Keratinocyte (primary cell): ENCODE measurements at regions not wholly inside any gene's neighbourhood (a gene's known extent, or its start where the extent isn't known, plus 50 kb on each side); places are given as distances from the start of the nearest gene placed in this dataset.

Experiments
- DNase-seq: peaks from one replicate; pipeline ENCODE4 v3.0.0-alpha.2; 2011; ENCODE audit warnings: low read depth, missing footprints, low spot score
- FAIRE-seq: peaks from 2 replicates; lab custom pipeline; 2011; peaks lifted over from hg19 to GRCh38; lab: Jason Lieb, UNC
- H2AFZ ChIP-seq: 2 replicates; pipeline ENCODE4 v1.6.0; 2012; ENCODE audit warnings: low read length, control low read depth, inconsistent platforms; ENCODE audit not compliant: control insufficient read depth
- H3K27ac ChIP-seq: 2 replicates; pipeline ENCODE4 v1.5.1; 2011; ENCODE audit warnings: low read length; ENCODE audit not compliant: control insufficient read depth, insufficient read depth
- H3K27me3 ChIP-seq: 3 replicates; pipeline ENCODE4 v1.6.0; 2011; ENCODE audit warnings: low read length; ENCODE audit not compliant: control insufficient read depth, insufficient read depth; ENCODE audit errors: extremely low read depth
- H3K36me3 ChIP-seq, 2 experiments: 2 replicates in 1 of 2; 3 replicates in 1 of 2; pipeline ENCODE4 v1.5.1; 2011; ENCODE audit warnings: low read length in 2 of 2, mild to moderate bottlenecking in 1 of 2; ENCODE audit not compliant: control insufficient read depth in 2 of 2, insufficient read depth in 2 of 2; ENCODE audit errors: extremely low read depth in 1 of 2
- H3K4me1 ChIP-seq: 3 replicates; pipeline ENCODE4 v1.5.1; 2011; ENCODE audit warnings: low read length; ENCODE audit not compliant: control insufficient read depth, insufficient read depth; ENCODE audit errors: extremely low read depth
- H3K4me2 ChIP-seq: 3 replicates; pipeline ENCODE4 v1.6.0; 2011; ENCODE audit warnings: low read depth, low read length; ENCODE audit not compliant: control insufficient read depth, insufficient read depth; ENCODE audit errors: extremely low read depth
- H3K4me3 ChIP-seq, 3 experiments: fragments of 200-600 bp in 1 of 3; sonication (generic) in 1 of 3; 2 replicates in 2 of 3; 3 replicates in 1 of 3; pipeline ENCODE4 v1.5.1; 2011 to 2016; ENCODE audit warnings: low read length in 3 of 3, mild to moderate bottlenecking in 3 of 3, control low read depth in 2 of 3, inconsistent platforms in 1 of 3, low read depth in 1 of 3, mixed read lengths in 1 of 3, mixed run types in 1 of 3, moderate library complexity in 1 of 3; ENCODE audit not compliant: control insufficient read depth in 2 of 3, insufficient read depth in 2 of 3; ENCODE audit errors: extremely low read depth in 1 of 3
- H3K79me2 ChIP-seq: 2 replicates; pipeline ENCODE4 v1.6.0; 2012; ENCODE audit warnings: low read length; ENCODE audit not compliant: control insufficient read depth, insufficient read depth
- H3K9ac ChIP-seq: 3 replicates; pipeline ENCODE4 v1.6.0; 2011; ENCODE audit warnings: low read length; ENCODE audit not compliant: control insufficient read depth, insufficient read depth; ENCODE audit errors: extremely low read depth
- H3K9me1 ChIP-seq: 3 replicates; pipeline ENCODE4 v1.6.0; 2011; ENCODE audit warnings: low read length; ENCODE audit not compliant: control insufficient read depth, insufficient read depth; ENCODE audit errors: extremely low read depth
- H3K9me3 ChIP-seq: 2 replicates; pipeline ENCODE4 v1.5.1; 2012; ENCODE audit warnings: low read depth, low read length; ENCODE audit not compliant: control insufficient read depth
- H4K20me1 ChIP-seq: 3 replicates; pipeline ENCODE4 v1.6.0; 2011; ENCODE audit warnings: low read length; ENCODE audit not compliant: control insufficient read depth, insufficient read depth; ENCODE audit errors: extremely low read depth
- EZH2 ChIP-seq: IDR thresholded peaks from one replicate; pipeline ENCODE4 v1.6.1; 2012; ENCODE audit warnings: inconsistent platforms, mild to moderate bottlenecking, low read length, moderate library complexity
- dilution Hi-C: fragments of 300-500 bp; cut with MboI; formaldehyde crosslinking; loops from one replicate; pipeline ENCODE4 v1.7.0; 2020; ENCODE audit warnings: low sequenced_read_pairs; ENCODE audit not compliant: extremely low pct_ligation_motif_present
- TF ChIP-seq, protein P1 (sequence below), 3 experiments: IDR thresholded peaks in 1 of 3; conservative IDR thresholded peaks in 1 of 3; optimal IDR thresholded peaks in 1 of 3; 2 replicates in 2 of 3; 3 replicates in 1 of 3; pipeline versions ENCODE3 to v1.5.1; 2011; ENCODE audit warnings: low read length in 3 of 3, mild to moderate bottlenecking in 3 of 3, moderate library complexity in 2 of 3, control low read depth in 1 of 3, inconsistent platforms in 1 of 3; ENCODE audit not compliant: insufficient read depth in 2 of 3; ENCODE audit errors: extremely low read depth in 1 of 3

DNA sequence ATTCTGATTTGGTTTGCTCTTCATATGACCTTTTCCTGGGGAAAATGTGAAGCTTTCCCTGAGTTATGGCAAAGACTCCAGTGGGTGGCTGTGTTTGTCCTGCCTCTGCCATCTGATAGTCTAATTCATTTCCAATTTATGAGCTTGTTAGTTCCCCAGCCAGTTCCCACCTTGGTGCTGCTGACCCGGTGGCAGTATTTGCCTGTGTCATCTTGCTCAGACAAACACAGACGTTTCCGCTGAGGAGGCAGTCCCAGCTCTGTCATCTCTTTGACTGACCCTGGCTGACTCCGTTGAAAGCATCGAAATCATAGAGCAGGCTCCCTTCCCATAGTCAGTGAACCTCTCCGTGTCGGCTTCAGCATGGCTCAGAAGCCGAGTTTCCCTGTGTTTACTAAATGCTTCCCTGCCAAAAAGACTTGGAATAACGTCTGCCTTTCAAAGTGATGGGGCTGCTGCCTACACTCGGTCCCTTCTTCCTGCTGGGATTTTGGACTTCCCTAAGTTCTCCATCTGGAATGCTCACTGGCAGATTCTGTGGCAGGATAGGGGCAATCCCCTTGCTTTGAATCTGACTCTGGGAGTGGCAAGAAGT, 538.3 kb downstream of the NPIPA7 start:
- no peak for TF ChIP-seq EZH2
- TF ChIP-seq, protein P1, sequence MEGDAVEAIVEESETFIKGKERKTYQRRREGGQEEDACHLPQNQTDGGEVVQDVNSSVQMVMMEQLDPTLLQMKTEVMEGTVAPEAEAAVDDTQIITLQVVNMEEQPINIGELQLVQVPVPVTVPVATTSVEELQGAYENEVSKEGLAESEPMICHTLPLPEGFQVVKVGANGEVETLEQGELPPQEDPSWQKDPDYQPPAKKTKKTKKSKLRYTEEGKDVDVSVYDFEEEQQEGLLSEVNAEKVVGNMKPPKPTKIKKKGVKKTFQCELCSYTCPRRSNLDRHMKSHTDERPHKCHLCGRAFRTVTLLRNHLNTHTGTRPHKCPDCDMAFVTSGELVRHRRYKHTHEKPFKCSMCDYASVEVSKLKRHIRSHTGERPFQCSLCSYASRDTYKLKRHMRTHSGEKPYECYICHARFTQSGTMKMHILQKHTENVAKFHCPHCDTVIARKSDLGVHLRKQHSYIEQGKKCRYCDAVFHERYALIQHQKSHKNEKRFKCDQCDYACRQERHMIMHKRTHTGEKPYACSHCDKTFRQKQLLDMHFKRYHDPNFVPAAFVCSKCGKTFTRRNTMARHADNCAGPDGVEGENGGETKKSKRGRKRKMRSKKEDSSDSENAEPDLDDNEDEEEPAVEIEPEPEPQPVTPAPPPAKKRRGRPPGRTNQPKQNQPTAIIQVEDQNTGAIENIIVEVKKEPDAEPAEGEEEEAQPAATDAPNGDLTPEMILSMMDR (optimal IDR thresholded peaks at IDR 0.05 in 1 of 3, IDR thresholded peaks at IDR 0.05 in 1 of 3, conservative IDR thresholded peaks at IDR 0.05 in 1 of 3; ENCODE audit: extremely low read depth in 1 of 3, insufficient read depth in 2 of 3, low read length in 3 of 3) = no peak
- no peaks in the 10 kb centered on the region for H3K27me3 ChIP-seq
- H3K9me3 ChIP-seq = no peaks in the 10 kb centered on the region
- no peak overlapping the region for H3K4me2 ChIP-seq
- DNase-seq = no peak
- H3K9ac ChIP-seq = no peak overlapping the region
- no peak overlapping the region for H3K4me3 ChIP-seq
- H3K36me3 ChIP-seq = no peaks in the 10 kb centered on the region
- H2AFZ ChIP-seq = no peak overlapping the region
- dilution Hi-C loops = no loop called here
- H3K4me1 ChIP-seq = no peaks in the 10 kb centered on the region
- no peaks in the 10 kb centered on the region for H3K79me2 ChIP-seq
- H3K9me1 ChIP-seq = no peaks in the 10 kb centered on the region
- FAIRE-seq = no peak
- H3K27ac ChIP-seq = no peak overlapping the region
- no peaks in the 10 kb centered on the region for H4K20me1 ChIP-seq

DNA sequence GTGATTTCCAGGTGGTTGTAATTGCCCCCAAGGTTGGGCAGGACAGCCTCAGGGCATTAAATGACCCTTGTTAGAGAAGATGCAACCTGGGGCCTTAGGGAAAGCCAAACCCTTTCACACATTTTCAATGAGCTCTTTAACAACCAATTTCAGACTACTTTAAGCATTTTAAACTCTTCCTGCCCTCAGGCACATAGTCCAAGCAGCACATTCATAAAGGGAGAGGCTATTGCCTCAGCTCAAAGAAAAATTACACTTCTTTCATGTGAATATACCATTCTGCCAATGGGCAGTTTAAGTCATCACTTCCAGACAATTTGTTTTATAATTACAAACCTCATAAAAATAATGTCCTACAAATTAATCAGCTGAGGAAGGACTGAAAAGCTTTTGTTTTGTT, 544.5 kb downstream of the NPIPA7 start:
- TF ChIP-seq, protein P1 (optimal IDR thresholded peaks at IDR 0.05 in 1 of 3, IDR thresholded peaks at IDR 0.05 in 1 of 3, conservative IDR thresholded peaks at IDR 0.05 in 1 of 3; ENCODE audit: extremely low read depth in 1 of 3, insufficient read depth in 2 of 3, low read length in 3 of 3) = no peak
- TF ChIP-seq EZH2 = no peak
- Histone ChIP-seq H3K9me1 (no peaks in the 10 kb centered on the region), H3K79me2 (no peaks in the 10 kb centered on the region), H3K27me3 (no peaks in the 10 kb centered on the region), H3K4me1 (no peaks in the 10 kb centered on the region), H3K9ac (no peak overlapping the region), H4K20me1 (no peaks in the 10 kb centered on the region), H3K27ac (no peak overlapping the region), H3K4me3 (no peak overlapping the region), H2AFZ (no peak overlapping the region), H3K36me3 (no peaks in the 10 kb centered on the region), H3K4me2 (no peak overlapping the region), H3K9me3 (no peaks in the 10 kb centered on the region)
- dilution Hi-C loops = no loop called here
- FAIRE-seq (no peak), DNase-seq (no peak)
